ENCODE measurements at regions not wholly inside any gene's neighbourhood (a gene's known extent, or its start where the extent isn't known, plus 50 kb on each side); places are given as distances from the start of the nearest gene placed in this dataset.
"Not testable (repeated sequence)": the region's sequence is repeated elsewhere in the genome, so short reads cannot be mapped to it uniquely, and the experiment has no call there.

GRCh38 chr4:174009686-174010451, 273.6 kb downstream of the FBXO8 start:
- DNase-seq: no peak

- DNase-seq: no peak
These were observed 278.0 kb downstream of the FBXO8 start for GRCh38 chr4:174005422-174005821.

GRCh38 chr4:173998471-173999144, 284.9 kb downstream of the FBXO8 start:
- peak; percentile 35 to 40 for DNase-seq

- DNase-seq: not testable (repeated sequence)
These were observed 287.7 kb downstream of the FBXO8 start for GRCh38 chr4:173995779-173996178.

- DNase-seq: no peak
These were observed 291.7 kb downstream of the FBXO8 start for GRCh38 chr4:173991814-173992213.

GRCh38 chr4:173991316-173991715, 292.2 kb downstream of the FBXO8 start:
- DNase-seq: no peak

GRCh38 chr4:173990869-173991210, 292.6 kb downstream of the FBXO8 start:
- no peak for DNase-seq

GRCh38 chr4:173990126-173990868, 293.2 kb downstream of the FBXO8 start:
- DNase-seq: peak; percentile 7 to 12

- DNase-seq: not testable (repeated sequence)
These were observed 319.9 kb downstream of the FBXO8 start for GRCh38 chr4:173963523-173963922.

GRCh38 chr4:173960398-173960797, 323.1 kb downstream of the FBXO8 start:
- DNase-seq: no peak

- no peak for DNase-seq
These were observed 325.0 kb downstream of the FBXO8 start for GRCh38 chr4:173958445-173958844.

- DNase-seq: no peak
These were observed 339.9 kb downstream of the FBXO8 start for GRCh38 chr4:173943547-173943946.

- no peak for DNase-seq
These were observed 343.3 kb downstream of the FBXO8 start for GRCh38 chr4:173940146-173940545.

- no peak for DNase-seq
These were observed 345.7 kb downstream of the FBXO8 start for GRCh38 chr4:173937631-173938270.

GRCh38 chr4:173936861-173937260, 346.6 kb downstream of the FBXO8 start:
- DNase-seq: no peak

GRCh38 chr4:173935622-173936405, 347.7 kb downstream of the FBXO8 start:
- DNase-seq: no peak

- DNase-seq: no peak
These were observed 348.4 kb downstream of the FBXO8 start for GRCh38 chr4:173934933-173935620.

GRCh38 chr4:173934201-173934600, 349.3 kb downstream of the FBXO8 start:
- DNase-seq: no peak

GRCh38 chr4:173932701-173933100, 350.8 kb downstream of the FBXO8 start:
- DNase-seq: no peak

GRCh38 chr4:173930329-173930967, 353.0 kb downstream of the FBXO8 start:
- DNase-seq: no peak

GRCh38 chr4:173929921-173930320, 353.5 kb downstream of the FBXO8 start:
- no peak for DNase-seq
